ENCODE measurements at regions not wholly inside any gene's neighbourhood (a gene's known extent, or its start where the extent isn't known, plus 50 kb on each side); places are given as distances from the start of the nearest gene placed in this dataset.

DNA sequence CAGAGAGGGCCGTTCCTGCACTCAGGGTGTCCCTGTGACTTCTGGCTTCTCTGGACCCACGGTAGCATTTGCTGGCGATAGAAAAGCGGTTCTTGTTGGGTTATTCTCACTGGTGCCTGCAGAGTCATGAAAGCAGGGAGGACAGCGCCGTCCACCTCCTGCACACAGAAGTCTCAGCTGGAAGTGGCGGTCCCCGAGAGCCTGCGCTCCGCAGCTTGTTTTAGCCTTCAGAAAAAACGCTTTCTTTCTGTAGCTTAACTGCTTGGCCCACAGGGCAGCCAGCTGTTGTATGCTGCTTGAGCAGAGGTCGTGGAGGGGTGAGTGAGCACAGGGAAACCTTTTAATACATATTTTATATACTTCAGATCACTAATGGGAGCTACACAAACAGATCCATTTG is 400.7 kb upstream of the FAT1 start:
- Histone ChIP-seq H3K27me3 (ENCODE audit: insufficient read depth, poor library complexity, severe bottlenecking) (no peaks in the 10 kb centered on the region), H3K4me3 (replicated peaks; ENCODE audit: insufficient read depth, low read length) (no peak overlapping the region), H3K27ac (replicated peaks) (no peak overlapping the region)
- TF ChIP-seq SPI1 (IDR thresholded peaks at IDR 0.05; ENCODE audit: borderline replicate concordance, low read depth), result no peak
- TF ChIP-seq, protein P1, sequence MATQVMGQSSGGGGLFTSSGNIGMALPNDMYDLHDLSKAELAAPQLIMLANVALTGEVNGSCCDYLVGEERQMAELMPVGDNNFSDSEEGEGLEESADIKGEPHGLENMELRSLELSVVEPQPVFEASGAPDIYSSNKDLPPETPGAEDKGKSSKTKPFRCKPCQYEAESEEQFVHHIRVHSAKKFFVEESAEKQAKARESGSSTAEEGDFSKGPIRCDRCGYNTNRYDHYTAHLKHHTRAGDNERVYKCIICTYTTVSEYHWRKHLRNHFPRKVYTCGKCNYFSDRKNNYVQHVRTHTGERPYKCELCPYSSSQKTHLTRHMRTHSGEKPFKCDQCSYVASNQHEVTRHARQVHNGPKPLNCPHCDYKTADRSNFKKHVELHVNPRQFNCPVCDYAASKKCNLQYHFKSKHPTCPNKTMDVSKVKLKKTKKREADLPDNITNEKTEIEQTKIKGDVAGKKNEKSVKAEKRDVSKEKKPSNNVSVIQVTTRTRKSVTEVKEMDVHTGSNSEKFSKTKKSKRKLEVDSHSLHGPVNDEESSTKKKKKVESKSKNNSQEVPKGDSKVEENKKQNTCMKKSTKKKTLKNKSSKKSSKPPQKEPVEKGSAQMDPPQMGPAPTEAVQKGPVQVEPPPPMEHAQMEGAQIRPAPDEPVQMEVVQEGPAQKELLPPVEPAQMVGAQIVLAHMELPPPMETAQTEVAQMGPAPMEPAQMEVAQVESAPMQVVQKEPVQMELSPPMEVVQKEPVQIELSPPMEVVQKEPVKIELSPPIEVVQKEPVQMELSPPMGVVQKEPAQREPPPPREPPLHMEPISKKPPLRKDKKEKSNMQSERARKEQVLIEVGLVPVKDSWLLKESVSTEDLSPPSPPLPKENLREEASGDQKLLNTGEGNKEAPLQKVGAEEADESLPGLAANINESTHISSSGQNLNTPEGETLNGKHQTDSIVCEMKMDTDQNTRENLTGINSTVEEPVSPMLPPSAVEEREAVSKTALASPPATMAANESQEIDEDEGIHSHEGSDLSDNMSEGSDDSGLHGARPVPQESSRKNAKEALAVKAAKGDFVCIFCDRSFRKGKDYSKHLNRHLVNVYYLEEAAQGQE (IDR thresholded peaks at IDR 0.05; ENCODE audit: insufficient replicate concordance, low read depth), result no peak
- no peak for TF ChIP-seq POLR2AphosphoS5 (IDR thresholded peaks at IDR 0.05; ENCODE audit: low read depth)
- TF ChIP-seq GABPA (IDR thresholded peaks at IDR 0.05; ENCODE audit: low read depth), result no peak
- TF ChIP-seq, protein P2, sequence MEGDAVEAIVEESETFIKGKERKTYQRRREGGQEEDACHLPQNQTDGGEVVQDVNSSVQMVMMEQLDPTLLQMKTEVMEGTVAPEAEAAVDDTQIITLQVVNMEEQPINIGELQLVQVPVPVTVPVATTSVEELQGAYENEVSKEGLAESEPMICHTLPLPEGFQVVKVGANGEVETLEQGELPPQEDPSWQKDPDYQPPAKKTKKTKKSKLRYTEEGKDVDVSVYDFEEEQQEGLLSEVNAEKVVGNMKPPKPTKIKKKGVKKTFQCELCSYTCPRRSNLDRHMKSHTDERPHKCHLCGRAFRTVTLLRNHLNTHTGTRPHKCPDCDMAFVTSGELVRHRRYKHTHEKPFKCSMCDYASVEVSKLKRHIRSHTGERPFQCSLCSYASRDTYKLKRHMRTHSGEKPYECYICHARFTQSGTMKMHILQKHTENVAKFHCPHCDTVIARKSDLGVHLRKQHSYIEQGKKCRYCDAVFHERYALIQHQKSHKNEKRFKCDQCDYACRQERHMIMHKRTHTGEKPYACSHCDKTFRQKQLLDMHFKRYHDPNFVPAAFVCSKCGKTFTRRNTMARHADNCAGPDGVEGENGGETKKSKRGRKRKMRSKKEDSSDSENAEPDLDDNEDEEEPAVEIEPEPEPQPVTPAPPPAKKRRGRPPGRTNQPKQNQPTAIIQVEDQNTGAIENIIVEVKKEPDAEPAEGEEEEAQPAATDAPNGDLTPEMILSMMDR (IDR thresholded peaks at IDR 0.05; ENCODE audit: insufficient read depth, low read length), result no peak
- no peak for DNase-seq (ENCODE audit: low read depth in 1 of 2, low spot score in 1 of 2)

DNA sequence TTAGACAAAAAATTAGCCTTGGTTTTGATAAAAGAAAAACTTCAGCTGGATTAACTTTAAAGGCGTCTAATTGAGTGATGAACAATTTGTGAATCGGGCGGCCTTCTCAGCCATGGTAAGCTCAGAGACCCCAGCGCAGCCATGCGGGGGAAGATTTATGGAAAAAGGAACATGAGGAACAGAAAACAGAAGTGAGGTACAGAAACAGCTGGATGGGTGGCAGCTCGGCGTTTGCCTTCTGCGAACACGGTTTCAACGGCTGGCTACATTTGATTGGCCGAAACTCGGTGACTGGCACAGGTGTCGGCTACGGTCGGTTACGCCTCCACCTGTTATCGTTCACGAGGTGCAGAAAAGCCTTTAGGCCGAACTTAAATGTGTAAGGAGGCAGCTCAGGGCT is 401.4 kb upstream of the FAT1 start:
- H3K27ac ChIP-seq (replicated peaks), result no peak overlapping the region
- TF ChIP-seq, protein P1 (IDR thresholded peaks at IDR 0.05; ENCODE audit: insufficient replicate concordance, low read depth), result no peak
- no peak for TF ChIP-seq GABPA (IDR thresholded peaks at IDR 0.05; ENCODE audit: low read depth)
- no peak for TF ChIP-seq SPI1 (IDR thresholded peaks at IDR 0.05; ENCODE audit: borderline replicate concordance, low read depth)
- TF ChIP-seq, protein P2 (IDR thresholded peaks at IDR 0.05; ENCODE audit: insufficient read depth, low read length), result no peak
- no peak for TF ChIP-seq POLR2AphosphoS5 (IDR thresholded peaks at IDR 0.05; ENCODE audit: low read depth)
- H3K4me3 ChIP-seq (replicated peaks; ENCODE audit: insufficient read depth, low read length), result no peak overlapping the region
- H3K27me3 ChIP-seq (ENCODE audit: insufficient read depth, poor library complexity, severe bottlenecking), result no peaks in the 10 kb centered on the region
- DNase-seq (ENCODE audit: low read depth in 1 of 2, low spot score in 1 of 2), result no peak

DNA sequence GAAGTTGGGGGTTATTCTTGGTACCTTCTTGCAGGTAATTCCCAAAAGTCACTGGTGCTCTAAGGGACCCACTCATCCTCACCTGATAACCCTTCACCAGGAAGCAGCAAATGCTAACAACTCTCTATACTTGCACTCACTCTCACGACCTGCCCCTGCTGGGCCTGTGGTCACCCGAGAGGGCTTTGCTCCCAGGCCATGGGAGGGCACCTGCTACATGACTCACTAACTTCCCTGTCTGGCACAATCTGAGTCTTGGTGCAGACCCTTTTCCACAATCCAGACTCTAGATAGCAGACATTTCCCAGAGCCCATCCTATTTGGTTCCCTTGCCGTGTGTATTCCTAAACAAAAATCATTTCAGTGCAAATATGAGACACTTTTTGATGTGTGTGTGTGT is 403.8 kb upstream of the FAT1 start:
- TF ChIP-seq, protein P1 (IDR thresholded peaks at IDR 0.05; ENCODE audit: insufficient replicate concordance, low read depth), result no peak
- no peak for TF ChIP-seq POLR2AphosphoS5 (IDR thresholded peaks at IDR 0.05; ENCODE audit: low read depth)
- TF ChIP-seq GABPA (IDR thresholded peaks at IDR 0.05; ENCODE audit: low read depth), result no peak
- TF ChIP-seq SPI1 (IDR thresholded peaks at IDR 0.05; ENCODE audit: borderline replicate concordance, low read depth), result no peak
- TF ChIP-seq, protein P2 (IDR thresholded peaks at IDR 0.05; ENCODE audit: insufficient read depth, low read length), result no peak

More for the DNA sequence above, 403.8 kb upstream of the FAT1 start:
- Histone ChIP-seq H3K27ac (replicated peaks) (no peak overlapping the region), H3K27me3 (ENCODE audit: insufficient read depth, poor library complexity, severe bottlenecking) (no peaks in the 10 kb centered on the region), H3K4me3 (replicated peaks; ENCODE audit: insufficient read depth, low read length) (no peak overlapping the region)
- DNase-seq (ENCODE audit: low read depth in 1 of 2, low spot score in 1 of 2), result no peak
